ENCODE measurements at regions not wholly inside any gene's neighbourhood (a gene's known extent, or its start where the extent isn't known, plus 50 kb on each side); places are given as distances from the start of the nearest gene placed in this dataset.

- TF ChIP-seq POLR2AphosphoS5 (IDR thresholded peaks at IDR 0.05; ENCODE audit: low read depth, low read length) (no peak), REST (IDR thresholded peaks at IDR 0.05; ENCODE audit: insufficient read depth in 1 of 2, low read depth in 2 of 2, low read length in 2 of 2) (no peak)
These were observed 325.8 kb downstream of the AJAP1 start for GRCh38 chr1:4980211-4980610.

All from PFSK-1 (cell line).